ENCODE measurements at regions not wholly inside any gene's neighbourhood (a gene's known extent, or its start where the extent isn't known, plus 50 kb on each side); places are given as distances from the start of the nearest gene placed in this dataset.
A peak's percentile ranks its signal among the peaks of the same experiment; 100 is the strongest.

GRCh38 chrX:39452401-39452800 lies 645.4 kb downstream of the BCOR start:
- no peak for DNase-seq

- DNase-seq = no peak
Measured at GRCh38 chrX:39453889-39454621, 643.7 kb downstream of the BCOR start.

GRCh38 chrX:39456894-39457604 lies 640.7 kb downstream of the BCOR start:
- no peak for DNase-seq

- DNase-seq = no peak
Measured at GRCh38 chrX:39458779-39459178, 639.0 kb downstream of the BCOR start.

- DNase-seq = no peak
Measured at GRCh38 chrX:39459204-39459603, 638.6 kb downstream of the BCOR start.

- DNase-seq = no peak
Measured at GRCh38 chrX:39459952-39460351, 637.8 kb downstream of the BCOR start.

GRCh38 chrX:39460499-39460898 lies 637.3 kb downstream of the BCOR start:
- DNase-seq = no peak

- DNase-seq = no peak
Measured at GRCh38 chrX:39462835-39463234, 634.9 kb downstream of the BCOR start.

- no peak for DNase-seq
Measured at GRCh38 chrX:39464253-39464652, 633.5 kb downstream of the BCOR start.

- DNase-seq = no peak
Measured at GRCh38 chrX:39465467-39465866, 632.3 kb downstream of the BCOR start.

GRCh38 chrX:39465906-39466305 lies 631.9 kb downstream of the BCOR start:
- DNase-seq = no peak

GRCh38 chrX:39469126-39469525 lies 628.6 kb downstream of the BCOR start:
- no peak for DNase-seq

GRCh38 chrX:39470588-39471407 lies 627.0 kb downstream of the BCOR start:
- DNase-seq = no peak

- DNase-seq = no peak
Measured at GRCh38 chrX:39472161-39472560, 625.6 kb downstream of the BCOR start.

GRCh38 chrX:39473812-39474211 lies 623.9 kb downstream of the BCOR start:
- DNase-seq = no peak

GRCh38 chrX:39475372-39475771 lies 622.4 kb downstream of the BCOR start:
- no peak for DNase-seq

GRCh38 chrX:39476604-39477021 lies 621.1 kb downstream of the BCOR start:
- no peak for DNase-seq

GRCh38 chrX:39477031-39477761 lies 620.6 kb downstream of the BCOR start:
- DNase-seq = no peak

- peak; percentile 24 for DNase-seq
Measured at GRCh38 chrX:39477762-39478120, 620.0 kb downstream of the BCOR start.

GRCh38 chrX:39479856-39480255 lies 617.9 kb downstream of the BCOR start:
- DNase-seq = no peak

- DNase-seq = no peak
Measured at GRCh38 chrX:39480963-39481362, 616.8 kb downstream of the BCOR start.

GRCh38 chrX:39481621-39482020 lies 616.1 kb downstream of the BCOR start:
- DNase-seq = no peak
